Stomach (tissue), 8 donors: ENCODE measurements at regions not wholly inside any gene's neighbourhood (a gene's known extent, or its start where the extent isn't known, plus 50 kb on each side); places are given as distances from the start of the nearest gene placed in this dataset.

Experiments used
- DNase-seq, 2 donors: peaks; one replicate each; pipeline versions ENCODE4 v3.0.0 to v3.0.0-alpha.2; 2013 to 2019
- H3K27ac ChIP-seq, 5 donors: fragments of 200-600 bp in 4 of 5; sonication (generic) in 4 of 5; one replicate each; pipeline ENCODE4 v1.5.1; 2013 to 2019; ENCODE audit warnings: mild to moderate bottlenecking in 1 of 5, moderate library complexity in 1 of 5
- H3K27me3 ChIP-seq, 3 donors: fragments of 200-600 bp; sonication (generic); one replicate each; pipeline ENCODE4 v1.5.1; 2017 to 2019; ENCODE audit warnings: mixed run types in 1 of 3
- H3K36me3 ChIP-seq, 4 donors: fragments of 200-600 bp; sonication (generic); 1 replicate in 3 of 4; 2 replicates in 1 of 4; pipeline ENCODE4 v1.5.1; 2016 to 2019
- H3K4me1 ChIP-seq, 4 donors: fragments of 200-600 bp; sonication (generic); one replicate each; pipeline ENCODE4 v1.5.1; 2016 to 2019
- H3K4me3 ChIP-seq, 4 donors: fragments of 200-600 bp; sonication (generic) in 3 of 4; one replicate each; pipeline ENCODE4 v1.5.1; 2016 to 2019; ENCODE audit warnings: mild to moderate bottlenecking in 1 of 4
- H3K9me3 ChIP-seq, 4 donors: fragments of 200-600 bp; sonication (generic); one replicate each; pipeline ENCODE4 v1.5.1; 2016 to 2019
- EP300 ChIP-seq: sonication (generic); formaldehyde crosslinking; IDR thresholded peaks from one replicate; pipeline ENCODE4 v1.6.1; 2017; ENCODE audit warnings: antibody characterized with exemption
- POLR2A ChIP-seq, 4 donors: fragments of 450-650 bp; IDR thresholded peaks; one replicate each; pipeline ENCODE4 v1.6.1; 2016; ENCODE audit warnings: antibody characterized with exemption in 4 of 4, control low read depth in 2 of 4, mild to moderate bottlenecking in 1 of 4, moderate library complexity in 1 of 4
- POLR2AphosphoS5 ChIP-seq, 3 donors: sonication (generic); formaldehyde crosslinking; IDR thresholded peaks; one replicate each; pipeline ENCODE4 v1.6.1; 2016; ENCODE audit warnings: antibody characterized with exemption in 3 of 3
- WGBS, 5 donors: extraction: QIAGEN DNeasy Blood & Tissue Kit in 3 of 5; methylation state at CpG; one replicate each; pipeline versions ENCODE4 v1.1.5 to v1.1.7; 2013 to 2018; 5-methylcytosine and 5-hydroxymethylcytosine counted together
- intact Hi-C: fragments of 100-400 bp; cut with DNase I; formaldehyde crosslinking; loops from one replicate; pipeline ENCODE4 v1.15.1; 2023; ENCODE audit warnings: low total_unique reads
- TF ChIP-seq, protein P1 (sequence below), 7 experiments: fragments of 450-650 bp in 4 of 7; fragments of 200-600 bp in 3 of 7; sonication (generic) in 3 of 7; IDR thresholded peaks; one replicate each; pipeline ENCODE4 v1.5.1; 2016 to 2019; ENCODE audit warnings: antibody characterized with exemption in 7 of 7, control low read depth in 2 of 7, mild to moderate bottlenecking in 1 of 7
- donor health status: healthy with polysubstance abuse.
- donor health status: Bipolar disorder and iron deficiency.
- donor health status: healthy.

DNA sequence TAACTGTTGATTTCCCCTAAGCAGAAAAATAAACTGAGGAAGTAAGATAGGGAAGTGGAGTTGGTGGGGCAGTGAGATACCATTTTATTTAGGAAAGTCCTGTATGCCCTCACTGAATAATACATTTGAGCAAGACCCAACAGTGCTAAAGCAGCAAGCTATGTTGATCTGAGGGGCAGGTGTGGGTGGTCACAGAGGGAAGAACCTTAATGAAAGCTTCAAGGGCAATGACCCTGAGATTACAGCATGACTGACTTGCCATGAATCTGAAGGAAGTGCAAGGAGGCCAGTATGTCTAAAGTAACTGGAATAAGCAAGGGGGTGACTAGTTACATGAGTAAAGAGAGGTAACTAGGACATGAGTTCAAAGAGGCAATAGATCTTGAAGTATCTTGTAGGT, 159.5 kb downstream of the CD47 start:
- DNase-seq = no peak
- intact Hi-C loops = no loop called here
- peaks cover 0 to 9% (median 0%) of the 10 kb centered on the region in 3 donors for H3K27me3 ChIP-seq
- no peak overlapping the region for H3K4me3 ChIP-seq
- no peak overlapping the region for H3K27ac ChIP-seq
- peaks cover 0 to 16% (median 13%) of the 10 kb centered on the region in 4 donors for H3K4me1 ChIP-seq
- no peak for TF ChIP-seq POLR2A (IDR thresholded peaks at IDR 0.05)
- TF ChIP-seq, protein P1, sequence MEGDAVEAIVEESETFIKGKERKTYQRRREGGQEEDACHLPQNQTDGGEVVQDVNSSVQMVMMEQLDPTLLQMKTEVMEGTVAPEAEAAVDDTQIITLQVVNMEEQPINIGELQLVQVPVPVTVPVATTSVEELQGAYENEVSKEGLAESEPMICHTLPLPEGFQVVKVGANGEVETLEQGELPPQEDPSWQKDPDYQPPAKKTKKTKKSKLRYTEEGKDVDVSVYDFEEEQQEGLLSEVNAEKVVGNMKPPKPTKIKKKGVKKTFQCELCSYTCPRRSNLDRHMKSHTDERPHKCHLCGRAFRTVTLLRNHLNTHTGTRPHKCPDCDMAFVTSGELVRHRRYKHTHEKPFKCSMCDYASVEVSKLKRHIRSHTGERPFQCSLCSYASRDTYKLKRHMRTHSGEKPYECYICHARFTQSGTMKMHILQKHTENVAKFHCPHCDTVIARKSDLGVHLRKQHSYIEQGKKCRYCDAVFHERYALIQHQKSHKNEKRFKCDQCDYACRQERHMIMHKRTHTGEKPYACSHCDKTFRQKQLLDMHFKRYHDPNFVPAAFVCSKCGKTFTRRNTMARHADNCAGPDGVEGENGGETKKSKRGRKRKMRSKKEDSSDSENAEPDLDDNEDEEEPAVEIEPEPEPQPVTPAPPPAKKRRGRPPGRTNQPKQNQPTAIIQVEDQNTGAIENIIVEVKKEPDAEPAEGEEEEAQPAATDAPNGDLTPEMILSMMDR (IDR thresholded peaks at IDR 0.05) = no peak
- no peaks in the 10 kb centered on the region for H3K36me3 ChIP-seq
- H3K9me3 ChIP-seq = no peaks in the 10 kb centered on the region

DNA sequence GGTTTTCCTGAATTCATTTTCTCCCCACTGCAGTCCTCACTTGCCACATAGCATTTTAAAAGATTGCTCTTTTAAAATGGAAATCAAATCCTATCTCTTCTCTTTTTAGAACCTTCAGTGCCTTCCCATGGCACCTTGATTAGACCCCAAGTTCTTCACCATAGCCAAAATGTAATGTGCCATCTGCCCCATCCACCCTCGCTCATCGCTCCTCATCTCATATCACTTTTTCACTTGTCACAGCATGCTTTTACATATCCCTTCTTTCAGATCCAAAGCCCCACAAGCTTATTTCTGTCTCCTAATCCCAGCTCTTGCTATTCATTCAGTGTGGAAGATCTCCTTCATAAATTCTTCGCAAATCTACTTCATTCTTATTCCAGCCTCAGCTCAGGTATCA, 161.7 kb downstream of the CD47 start:
- 93 to 100% (median 98%) methylated on average over 3 of the region's 3 CpGs for WGBS, 5 donors
- H3K4me3 ChIP-seq = no peak overlapping the region
- intact Hi-C loops = no loop called here

DNA sequence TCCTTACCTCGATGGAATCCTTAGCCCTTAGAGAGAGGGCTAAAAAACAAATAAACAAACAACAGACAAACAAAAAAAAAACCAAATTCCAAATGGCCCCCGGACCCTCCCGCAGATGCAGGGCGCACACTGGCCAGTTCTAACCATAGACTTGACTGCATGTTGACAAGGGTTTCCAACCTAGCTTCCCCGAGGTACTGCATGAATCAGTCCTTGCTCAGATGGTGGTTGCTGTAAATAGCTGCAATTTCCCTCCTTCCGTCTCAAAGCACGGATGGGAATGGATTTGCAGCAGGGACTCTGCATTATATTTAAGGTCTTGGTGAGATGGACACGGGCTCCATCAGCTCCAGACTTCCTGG, 162.8 kb downstream of the CD47 start:
- peak overlapping the region; percentile 50 to 65 (median 56) for H3K4me3 ChIP-seq
- TF ChIP-seq, protein P1 (IDR thresholded peaks at IDR 0.05) = no peak
- TF ChIP-seq POLR2AphosphoS5 (IDR thresholded peaks at IDR 0.05) (no peak), EP300 (no peak), POLR2A (IDR thresholded peaks at IDR 0.05) (no peak)
- peak overlapping the region in 1 of 5 donors; percentile 43 for H3K27ac ChIP-seq
- intact Hi-C loops = no loop called here
- peaks cover 0 to 9% (median 0%) of the 10 kb centered on the region in 3 donors for H3K27me3 ChIP-seq
- 6 to 13% (median 9%) methylated on average over 8 of the region's 8 CpGs for WGBS, 5 donors
- peak in 1 of 2 donors; percentile 57 for DNase-seq
- peaks cover 0 to 16% (median 13%) of the 10 kb centered on the region in 4 donors for H3K4me1 ChIP-seq
- no peaks in the 10 kb centered on the region for H3K9me3 ChIP-seq
- H3K36me3 ChIP-seq = no peaks in the 10 kb centered on the region

More for the DNA sequence above, 161.7 kb downstream of the CD47 start:
- Histone ChIP-seq H3K36me3 (no peaks in the 10 kb centered on the region), H3K27me3 (peaks cover 0 to 9% (median 0%) of the 10 kb centered on the region in 3 donors), H3K9me3 (no peaks in the 10 kb centered on the region), H3K27ac (no peak overlapping the region), H3K4me1 (peaks cover 0 to 16% (median 13%) of the 10 kb centered on the region in 4 donors)
- no peak for DNase-seq
- TF ChIP-seq POLR2A (IDR thresholded peaks at IDR 0.05) = no peak
- TF ChIP-seq EP300 = no peak
- TF ChIP-seq, protein P1 (IDR thresholded peaks at IDR 0.05) = no peak
- TF ChIP-seq POLR2AphosphoS5 (IDR thresholded peaks at IDR 0.05) = no peak

DNA sequence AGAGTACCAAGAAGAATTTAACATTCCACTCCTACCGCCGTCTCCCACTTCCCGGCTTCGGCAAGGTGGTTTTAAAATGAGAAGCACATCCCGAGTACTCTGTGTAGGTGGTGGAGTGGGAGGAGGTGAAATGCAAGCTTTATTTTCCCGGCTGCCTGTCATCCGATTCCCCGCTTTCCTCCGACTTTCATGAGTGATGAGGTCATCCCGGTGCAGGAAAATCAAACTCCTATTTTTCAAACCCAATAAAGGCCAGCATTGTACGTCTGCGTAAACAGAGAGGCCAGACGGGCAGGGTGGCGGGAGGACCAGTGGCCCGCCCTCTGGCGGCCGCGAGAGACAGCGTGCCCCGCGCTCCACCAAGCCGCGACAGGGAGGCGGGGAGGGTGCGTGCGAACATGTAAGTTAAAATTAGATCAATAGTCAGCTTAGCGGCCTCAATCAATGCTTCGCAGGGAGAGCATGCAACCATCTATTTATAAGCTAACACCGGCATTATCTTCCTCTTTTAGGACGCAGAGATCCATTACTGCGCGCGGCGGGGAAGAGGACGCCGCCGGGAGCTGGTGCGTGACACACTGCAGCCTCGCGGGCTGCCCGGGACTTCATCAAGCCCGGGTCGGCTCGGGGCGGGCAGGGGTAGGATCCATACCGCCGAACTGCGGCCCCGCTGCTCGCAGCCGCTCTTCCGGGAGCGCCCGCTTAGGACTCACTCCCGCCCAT, 163.3 kb downstream of the CD47 start:
- TF ChIP-seq, protein P1 (IDR thresholded peaks at IDR 0.05) = peak in 5 of 7 experiments; percentile 63 to 89 (median 89)
- no peak for TF ChIP-seq POLR2AphosphoS5 (IDR thresholded peaks at IDR 0.05)
- DNase-seq = peak; percentile 69 to 91
- no peaks in the 10 kb centered on the region for H3K36me3 ChIP-seq
- H3K27ac ChIP-seq = peak overlapping the region in 2 of 5 donors; percentile 21 to 43
- H3K4me1 ChIP-seq = peaks cover 0 to 16% (median 13%) of the 10 kb centered on the region in 4 donors
- intact Hi-C loops = no loop called here
- peak overlapping the region; percentile 50 to 65 (median 56) for H3K4me3 ChIP-seq
- no peaks in the 10 kb centered on the region for H3K9me3 ChIP-seq
- WGBS, 5 donors = 1 to 6% (median 3%) methylated on average over 32 to 55 of the region's 55 CpGs
- peaks cover 0 to 9% (median 0%) of the 10 kb centered on the region in 3 donors for H3K27me3 ChIP-seq
